AG04449 (cell line): ENCODE measurements at regions not wholly inside any gene's neighbourhood (a gene's known extent, or its start where the extent isn't known, plus 50 kb on each side); places are given as distances from the start of the nearest gene placed in this dataset.

ENCODE experiments used
- CTCF ChIA-PET: fragments of 350-600 bp; formaldehyde crosslinking; extraction: SDS; loops from one replicate; lab custom pipeline; 2021; ENCODE audit warnings: antibody characterized with exemption; lab: Yijun Ruan, JAX
- POLR2A ChIA-PET: fragments of 400-600, 350-600 bp; formaldehyde crosslinking; extraction: SDS; loops from one replicate; lab custom pipeline; 2020; ENCODE audit warnings: antibody characterized with exemption, inconsistent platforms; lab: Yijun Ruan, JAX
- DNase-seq: peaks from one replicate; pipeline ENCODE4 v3.0.0-alpha.2; 2010; ENCODE audit warnings: low read depth, low spot score
- H3K4me3 ChIP-seq: 2 replicates; pipeline ENCODE4 v1.5.1; 2011; ENCODE audit warnings: low read depth, mild to moderate bottlenecking, control low read depth, low read length
- CTCF ChIP-seq: IDR thresholded peaks from one replicate; pipeline ENCODE4 v1.5.1; 2011; ENCODE audit warnings: mild to moderate bottlenecking, moderate library complexity, low read length, control low read depth, inconsistent platforms; ENCODE audit not compliant: insufficient read depth; ENCODE audit errors: missing control alignments

GRCh38 chr1:11417162-11417561 lies 61.8 kb upstream of the DISP3 start:
- DNase-seq, result no peak
- ChIA-PET POLR2A (no interaction called here), CTCF (no interaction called here)
- no peak for TF ChIP-seq CTCF
- no peak overlapping the region for H3K4me3 ChIP-seq

- ChIA-PET POLR2A (no interaction called here), CTCF (no interaction called here)
- DNase-seq, result no peak
- no peak overlapping the region for H3K4me3 ChIP-seq
- TF ChIP-seq CTCF, result no peak
These were observed 60.9 kb upstream of the DISP3 start for GRCh38 chr1:11418056-11418455.

- ChIA-PET CTCF (no interaction called here), POLR2A (no interaction called here)
- no peak for TF ChIP-seq CTCF
- DNase-seq, result no peak
- no peak overlapping the region for H3K4me3 ChIP-seq
These were observed 57.5 kb upstream of the DISP3 start for GRCh38 chr1:11421443-11421842.

DNA sequence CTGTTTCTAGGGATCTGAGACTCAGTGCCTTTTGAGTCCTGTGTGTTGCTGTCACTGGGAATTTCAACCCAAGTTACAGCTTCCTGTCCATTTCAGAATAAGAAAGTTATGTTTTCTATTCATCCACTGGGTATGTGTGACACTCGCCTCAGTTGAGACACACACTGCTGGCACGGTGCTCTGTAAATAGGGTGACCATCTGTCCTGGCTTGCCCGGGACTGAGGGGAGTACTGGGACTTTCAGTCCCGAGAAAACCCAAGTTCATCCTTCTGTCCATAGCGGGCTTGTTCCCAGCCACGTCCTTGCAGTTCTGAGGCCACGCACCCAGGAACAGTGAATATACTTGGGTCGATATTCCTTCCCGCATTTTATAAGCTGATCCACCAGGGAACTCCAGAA lies 56.3 kb upstream of the DISP3 start:
- DNase-seq, result no peak
- no peak overlapping the region for H3K4me3 ChIP-seq
- CTCF ChIA-PET, result no interaction called here
- TF ChIP-seq CTCF, result no peak
- POLR2A ChIA-PET, result no interaction called here

- ChIA-PET POLR2A (no interaction called here), CTCF (no interaction called here)
- no peak for DNase-seq
- H3K4me3 ChIP-seq, result no peak overlapping the region
- TF ChIP-seq CTCF, result no peak
These were observed 52.3 kb upstream of the DISP3 start for GRCh38 chr1:11426617-11427016.

- ChIA-PET POLR2A (no interaction called here), CTCF (no interaction called here)
- no peak for TF ChIP-seq CTCF
These were observed 50.2 kb upstream of the DISP3 start for GRCh38 chr1:11428789-11429188.

More at GRCh38 chr1:11428789-11429188, 50.2 kb upstream of the DISP3 start:
- no peak overlapping the region for H3K4me3 ChIP-seq
- no peak for DNase-seq
